ENCODE measurements at regions not wholly inside any gene's neighbourhood (a gene's known extent, or its start where the extent isn't known, plus 50 kb on each side); places are given as distances from the start of the nearest gene placed in this dataset.

GRCh38 chr3:64971602-64972001, 283.8 kb upstream of the ADAMTS9 start:
- H3K4ac ChIP-seq (ENCODE audit: low read depth in 1 of 2, low read length in 2 of 2) = no peak overlapping the region
- H3K14ac ChIP-seq (ENCODE audit: low read length in 2 of 2) = no peak overlapping the region
- no peak overlapping the region for H2AK5ac ChIP-seq (ENCODE audit: low read length, severe bottlenecking)
- H3K27me3 ChIP-seq (ENCODE audit: control insufficient read depth in 1 of 2, insufficient read depth in 1 of 2, low read length in 2 of 2) = no peaks in the 10 kb centered on the region
- H4K8ac ChIP-seq (ENCODE audit: low read length) = no peak overlapping the region
- WGBS = 26% methylated on average over 1 of the region's 1 CpG
- no peaks in the 10 kb centered on the region for H3K79me1 ChIP-seq (replicated peaks; ENCODE audit: low read length, poor library complexity, severe bottlenecking)
- H3K18ac ChIP-seq (ENCODE audit: low read depth in 1 of 2, low read length in 2 of 2) = no peak overlapping the region
- no peak overlapping the region for H3K9ac ChIP-seq (ENCODE audit: low read length)
- no peak overlapping the region for H3K23ac ChIP-seq (ENCODE audit: low read length in 2 of 2)
- no peak overlapping the region for H2BK120ac ChIP-seq (ENCODE audit: low read depth, low read length)
- peak; percentile 48 for DNase-seq
- peaks cover 1% of the 10 kb centered on the region for H3K4me1 ChIP-seq (ENCODE audit: control insufficient read depth, insufficient read depth, low read depth, low read length)
- H2AFZ ChIP-seq (ENCODE audit: low read depth, low read length) = no peak overlapping the region
- no peaks in the 10 kb centered on the region for H3K36me3 ChIP-seq (ENCODE audit: control insufficient read depth in 1 of 2, insufficient read depth in 2 of 2, low read depth in 1 of 2, low read length in 2 of 2)
- H3K9me3 ChIP-seq (ENCODE audit: control insufficient read depth, low read length) = no peaks in the 10 kb centered on the region
- no peak overlapping the region for H3K4me2 ChIP-seq (ENCODE audit: low read length, poor library complexity, severe bottlenecking)
- no peak overlapping the region for H3K27ac ChIP-seq (ENCODE audit: low read length, poor library complexity, severe bottlenecking)
- no peak overlapping the region for H4K91ac ChIP-seq (ENCODE audit: low read length)
- H2BK12ac ChIP-seq (ENCODE audit: low read length in 2 of 2) = no peak overlapping the region
- no peak overlapping the region for H2BK5ac ChIP-seq (ENCODE audit: low read depth, low read length, poor library complexity, severe bottlenecking)
- no peak overlapping the region for H3K4me3 ChIP-seq (ENCODE audit: insufficient read depth in 1 of 2, low read depth in 1 of 2, low read length in 2 of 2)
- H2BK15ac ChIP-seq (ENCODE audit: low read depth, poor library complexity, severe bottlenecking) = no peak overlapping the region

- H4K91ac ChIP-seq (ENCODE audit: low read length) = peak overlapping the region; percentile 85
- 96% methylated on average over 3 of the region's 3 CpGs for WGBS
- no peaks in the 10 kb centered on the region for H3K79me1 ChIP-seq (replicated peaks; ENCODE audit: low read length, poor library complexity, severe bottlenecking)
- peak overlapping the region; percentile 67 to 86 for H2BK12ac ChIP-seq (ENCODE audit: low read length in 2 of 2)
- no peak overlapping the region for H3K18ac ChIP-seq (ENCODE audit: low read depth in 1 of 2, low read length in 2 of 2)
- H2AK5ac ChIP-seq (ENCODE audit: low read length, severe bottlenecking) = no peak overlapping the region
- no peaks in the 10 kb centered on the region for H3K36me3 ChIP-seq (ENCODE audit: control insufficient read depth in 1 of 2, insufficient read depth in 2 of 2, low read depth in 1 of 2, low read length in 2 of 2)
- H2BK5ac ChIP-seq (ENCODE audit: low read depth, low read length, poor library complexity, severe bottlenecking) = no peak overlapping the region
- H3K27me3 ChIP-seq (ENCODE audit: control insufficient read depth in 1 of 2, insufficient read depth in 1 of 2, low read length in 2 of 2) = no peaks in the 10 kb centered on the region
- peaks cover 1% of the 10 kb centered on the region for H3K4me1 ChIP-seq (ENCODE audit: control insufficient read depth, insufficient read depth, low read depth, low read length)
- no peak overlapping the region for H3K4me3 ChIP-seq (ENCODE audit: insufficient read depth in 1 of 2, low read depth in 1 of 2, low read length in 2 of 2)
- H4K8ac ChIP-seq (ENCODE audit: low read length) = peak overlapping the region; percentile 2
- H3K14ac ChIP-seq (ENCODE audit: low read length in 2 of 2) = no peak overlapping the region
- H3K9ac ChIP-seq (ENCODE audit: low read length) = no peak overlapping the region
- no peak overlapping the region for H2BK120ac ChIP-seq (ENCODE audit: low read depth, low read length)
- H3K27ac ChIP-seq (ENCODE audit: low read length, poor library complexity, severe bottlenecking) = no peak overlapping the region
- H3K4ac ChIP-seq (ENCODE audit: low read depth in 1 of 2, low read length in 2 of 2) = no peak overlapping the region
- no peak overlapping the region for H3K23ac ChIP-seq (ENCODE audit: low read length in 2 of 2)
- H2AFZ ChIP-seq (ENCODE audit: low read depth, low read length) = no peak overlapping the region
- DNase-seq = no peak
- no peak overlapping the region for H3K4me2 ChIP-seq (ENCODE audit: low read length, poor library complexity, severe bottlenecking)
- no peaks in the 10 kb centered on the region for H3K9me3 ChIP-seq (ENCODE audit: control insufficient read depth, low read length)
- peak overlapping the region; percentile 40 for H2BK15ac ChIP-seq (ENCODE audit: low read depth, poor library complexity, severe bottlenecking)
These were observed 282.8 kb upstream of the ADAMTS9 start for GRCh38 chr3:64970634-64971033.

GRCh38 chr3:64961301-64961700, 273.5 kb upstream of the ADAMTS9 start:
- Histone ChIP-seq H3K4me1 (ENCODE audit: control insufficient read depth, insufficient read depth, low read depth, low read length) (no peaks in the 10 kb centered on the region), H2BK5ac (ENCODE audit: low read depth, low read length, poor library complexity, severe bottlenecking) (no peak overlapping the region), H2BK120ac (ENCODE audit: low read depth, low read length) (no peak overlapping the region), H3K27me3 (ENCODE audit: control insufficient read depth in 1 of 2, insufficient read depth in 1 of 2, low read length in 2 of 2) (peaks cover 0 to 13% of the 10 kb centered on the region in 2 experiments), H3K79me1 (replicated peaks; ENCODE audit: low read length, poor library complexity, severe bottlenecking) (no peaks in the 10 kb centered on the region), H2AFZ (ENCODE audit: low read depth, low read length) (no peak overlapping the region), H3K18ac (ENCODE audit: low read depth in 1 of 2, low read length in 2 of 2) (no peak overlapping the region), H3K4me3 (ENCODE audit: insufficient read depth in 1 of 2, low read depth in 1 of 2, low read length in 2 of 2) (no peak overlapping the region), H2AK5ac (ENCODE audit: low read length, severe bottlenecking) (no peak overlapping the region), H3K23ac (ENCODE audit: low read length in 2 of 2) (no peak overlapping the region), H3K4me2 (ENCODE audit: low read length, poor library complexity, severe bottlenecking) (no peak overlapping the region), H3K4ac (ENCODE audit: low read depth in 1 of 2, low read length in 2 of 2) (no peak overlapping the region), H2BK12ac (ENCODE audit: low read length in 2 of 2) (no peak overlapping the region), H4K8ac (ENCODE audit: low read length) (no peak overlapping the region), H3K9ac (ENCODE audit: low read length) (no peak overlapping the region), H3K9me3 (ENCODE audit: control insufficient read depth, low read length) (no peaks in the 10 kb centered on the region), H3K36me3 (ENCODE audit: control insufficient read depth in 1 of 2, insufficient read depth in 2 of 2, low read depth in 1 of 2, low read length in 2 of 2) (no peaks in the 10 kb centered on the region), H2BK15ac (ENCODE audit: low read depth, poor library complexity, severe bottlenecking) (no peak overlapping the region), H3K27ac (ENCODE audit: low read length, poor library complexity, severe bottlenecking) (no peak overlapping the region), H3K14ac (ENCODE audit: low read length in 2 of 2) (no peak overlapping the region), H4K91ac (ENCODE audit: low read length) (no peak overlapping the region)
- no peak for DNase-seq

GRCh38 chr3:64958199-64958843, 270.5 kb upstream of the ADAMTS9 start:
- no peak overlapping the region for H3K18ac ChIP-seq (ENCODE audit: low read depth in 1 of 2, low read length in 2 of 2)
- H3K27me3 ChIP-seq (ENCODE audit: control insufficient read depth in 1 of 2, insufficient read depth in 1 of 2, low read length in 2 of 2) = peaks cover 0 to 13% of the 10 kb centered on the region in 2 experiments
- H3K9ac ChIP-seq (ENCODE audit: low read length) = no peak overlapping the region
- no peak overlapping the region for H2BK15ac ChIP-seq (ENCODE audit: low read depth, poor library complexity, severe bottlenecking)
- H3K4me2 ChIP-seq (ENCODE audit: low read length, poor library complexity, severe bottlenecking) = no peak overlapping the region
- no peak overlapping the region for H3K27ac ChIP-seq (ENCODE audit: low read length, poor library complexity, severe bottlenecking)
- H2BK120ac ChIP-seq (ENCODE audit: low read depth, low read length) = no peak overlapping the region
- no peak overlapping the region for H2BK12ac ChIP-seq (ENCODE audit: low read length in 2 of 2)
- no peaks in the 10 kb centered on the region for H3K4me1 ChIP-seq (ENCODE audit: control insufficient read depth, insufficient read depth, low read depth, low read length)
- H3K4me3 ChIP-seq (ENCODE audit: insufficient read depth in 1 of 2, low read depth in 1 of 2, low read length in 2 of 2) = no peak overlapping the region
- H3K4ac ChIP-seq (ENCODE audit: low read depth in 1 of 2, low read length in 2 of 2) = no peak overlapping the region
- no peak overlapping the region for H2AFZ ChIP-seq (ENCODE audit: low read depth, low read length)
- no peaks in the 10 kb centered on the region for H3K36me3 ChIP-seq (ENCODE audit: control insufficient read depth in 1 of 2, insufficient read depth in 2 of 2, low read depth in 1 of 2, low read length in 2 of 2)
- H3K14ac ChIP-seq (ENCODE audit: low read length in 2 of 2) = no peak overlapping the region
- H3K23ac ChIP-seq (ENCODE audit: low read length in 2 of 2) = no peak overlapping the region
- DNase-seq = no peak
- H2BK5ac ChIP-seq (ENCODE audit: low read depth, low read length, poor library complexity, severe bottlenecking) = no peak overlapping the region
- H2AK5ac ChIP-seq (ENCODE audit: low read length, severe bottlenecking) = no peak overlapping the region
- H3K79me1 ChIP-seq (replicated peaks; ENCODE audit: low read length, poor library complexity, severe bottlenecking) = no peaks in the 10 kb centered on the region
- WGBS = 86% methylated on average over 3 of the region's 3 CpGs
- no peaks in the 10 kb centered on the region for H3K9me3 ChIP-seq (ENCODE audit: control insufficient read depth, low read length)
- no peak overlapping the region for H4K8ac ChIP-seq (ENCODE audit: low read length)
- no peak overlapping the region for H4K91ac ChIP-seq (ENCODE audit: low read length)
